NCI-H82 (cell line): ENCODE measurements at regions not wholly inside any gene's neighbourhood (a gene's known extent, or its start where the extent isn't known, plus 50 kb on each side); places are given as distances from the start of the nearest gene placed in this dataset.
"Not testable (repeated sequence)": the region's sequence is repeated elsewhere in the genome, so short reads cannot be mapped to it uniquely, and the experiment has no call there.

Experiments
- DNase-seq: peaks from one replicate; lab custom pipeline; 2025; lab: John Stamatoyannopoulos, UW

GRCh38 chr2:17133052-17133671 is 385.1 kb downstream of the RAD51AP2 start:
- no peak for DNase-seq

- DNase-seq: not testable (repeated sequence)
These were observed 387.6 kb downstream of the RAD51AP2 start for GRCh38 chr2:17130627-17131026.

GRCh38 chr2:17125989-17126620 is 392.1 kb downstream of the RAD51AP2 start:
- DNase-seq: peak; percentile 17

- no peak for DNase-seq
These were observed 393.5 kb downstream of the RAD51AP2 start for GRCh38 chr2:17124575-17125318.

GRCh38 chr2:17122887-17123501 is 395.2 kb downstream of the RAD51AP2 start:
- DNase-seq: no peak

- peak; percentile 81 for DNase-seq
These were observed 402.8 kb downstream of the RAD51AP2 start for GRCh38 chr2:17115466-17115865.

- DNase-seq: peak; percentile 61
These were observed 403.2 kb downstream of the RAD51AP2 start for GRCh38 chr2:17115042-17115441.

- no peak for DNase-seq
These were observed 410.4 kb downstream of the RAD51AP2 start for GRCh38 chr2:17107871-17108270.

GRCh38 chr2:17107151-17107550 is 411.1 kb downstream of the RAD51AP2 start:
- no peak for DNase-seq

GRCh38 chr2:17106418-17106817 is 411.8 kb downstream of the RAD51AP2 start:
- DNase-seq: no peak

- no peak for DNase-seq
These were observed 413.8 kb downstream of the RAD51AP2 start for GRCh38 chr2:17104454-17104853.

GRCh38 chr2:17101596-17101995 is 416.6 kb downstream of the RAD51AP2 start:
- no peak for DNase-seq

- DNase-seq: no peak
These were observed 417.1 kb downstream of the RAD51AP2 start for GRCh38 chr2:17101091-17101490.

GRCh38 chr2:17095340-17095739 is 422.9 kb downstream of the RAD51AP2 start:
- DNase-seq: no peak

- DNase-seq: no peak
These were observed 424.5 kb downstream of the RAD51AP2 start for GRCh38 chr2:17093712-17094111.

- DNase-seq: no peak
These were observed 421.4 kb upstream of the CYRIA start for GRCh38 chr2:17086990-17087389.

GRCh38 chr2:17085546-17086202 is 420.0 kb upstream of the CYRIA start:
- no peak for DNase-seq

- no peak for DNase-seq
These were observed 419.2 kb upstream of the CYRIA start for GRCh38 chr2:17084877-17085276.

GRCh38 chr2:17083902-17084301 is 418.3 kb upstream of the CYRIA start:
- peak; percentile 60 for DNase-seq

- no peak for DNase-seq
These were observed 413.6 kb upstream of the CYRIA start for GRCh38 chr2:17079262-17079661.

- no peak for DNase-seq
These were observed 410.9 kb upstream of the CYRIA start for GRCh38 chr2:17076533-17076932.

GRCh38 chr2:17070711-17071110 is 405.1 kb upstream of the CYRIA start:
- DNase-seq: no peak
